NCI-H526 treated with DMSO at 0.1 percent for 48 hours (cell line): ENCODE measurements at regions not wholly inside any gene's neighbourhood (a gene's known extent, or its start where the extent isn't known, plus 50 kb on each side); places are given as distances from the start of the nearest gene placed in this dataset.

Experiments
- DNase-seq: peaks from one replicate; lab custom pipeline; 2025; lab: John Stamatoyannopoulos, UW

DNA sequence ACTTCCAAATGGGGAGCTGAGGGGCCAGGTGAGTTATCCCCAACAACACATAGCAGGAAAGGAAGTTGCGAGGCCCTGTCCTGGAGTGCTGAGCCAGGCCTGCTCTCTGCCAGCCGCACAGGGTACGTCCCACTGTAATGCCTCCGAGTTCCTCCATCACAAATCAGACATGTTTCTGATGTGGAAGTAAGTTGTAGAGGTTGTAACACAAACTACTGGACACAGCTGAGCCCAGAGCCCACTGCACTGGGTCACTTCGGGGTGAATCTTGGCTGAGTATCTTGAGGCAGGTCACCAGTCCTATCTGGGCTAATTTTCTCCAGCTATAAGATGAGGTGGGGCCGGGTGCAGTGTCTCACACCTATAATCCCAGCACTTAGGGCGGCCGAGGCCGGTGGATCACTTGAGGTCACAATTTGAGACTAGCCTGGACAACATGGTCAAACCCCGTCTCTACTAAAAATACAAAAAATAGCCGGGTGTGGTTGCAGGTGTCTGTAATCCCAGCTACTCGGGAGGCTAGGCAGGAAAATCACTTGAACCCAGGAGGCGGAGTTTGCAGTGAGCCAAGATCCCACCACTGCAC is 100.8 kb upstream of the CDH5 start:
- DNase-seq = no peak

DNA sequence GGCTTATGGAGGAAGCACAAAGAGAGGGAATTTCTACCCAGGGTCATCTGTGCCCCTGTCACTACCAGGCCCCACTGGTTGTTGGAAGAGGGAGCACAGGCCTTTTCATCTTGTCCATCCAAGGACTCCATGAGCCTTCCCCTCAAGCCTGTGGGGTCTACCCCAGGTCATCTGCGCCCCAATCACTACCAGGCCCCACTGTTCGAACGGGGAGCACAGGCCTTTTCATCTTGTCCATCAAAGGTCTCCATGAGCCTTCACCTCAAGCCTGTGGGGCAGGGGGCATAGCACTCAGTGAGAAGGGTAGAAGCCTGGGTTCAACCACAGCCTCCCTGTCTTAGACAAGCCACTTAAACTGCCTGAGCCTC is 101.5 kb upstream of the CDH5 start:
- DNase-seq = no peak

GRCh38 chr16:66264311-66265047 is 102.0 kb upstream of the CDH5 start:
- DNase-seq = no peak

- DNase-seq = no peak
Measured at GRCh38 chr16:66263973-66264310, 102.5 kb upstream of the CDH5 start.

DNA sequence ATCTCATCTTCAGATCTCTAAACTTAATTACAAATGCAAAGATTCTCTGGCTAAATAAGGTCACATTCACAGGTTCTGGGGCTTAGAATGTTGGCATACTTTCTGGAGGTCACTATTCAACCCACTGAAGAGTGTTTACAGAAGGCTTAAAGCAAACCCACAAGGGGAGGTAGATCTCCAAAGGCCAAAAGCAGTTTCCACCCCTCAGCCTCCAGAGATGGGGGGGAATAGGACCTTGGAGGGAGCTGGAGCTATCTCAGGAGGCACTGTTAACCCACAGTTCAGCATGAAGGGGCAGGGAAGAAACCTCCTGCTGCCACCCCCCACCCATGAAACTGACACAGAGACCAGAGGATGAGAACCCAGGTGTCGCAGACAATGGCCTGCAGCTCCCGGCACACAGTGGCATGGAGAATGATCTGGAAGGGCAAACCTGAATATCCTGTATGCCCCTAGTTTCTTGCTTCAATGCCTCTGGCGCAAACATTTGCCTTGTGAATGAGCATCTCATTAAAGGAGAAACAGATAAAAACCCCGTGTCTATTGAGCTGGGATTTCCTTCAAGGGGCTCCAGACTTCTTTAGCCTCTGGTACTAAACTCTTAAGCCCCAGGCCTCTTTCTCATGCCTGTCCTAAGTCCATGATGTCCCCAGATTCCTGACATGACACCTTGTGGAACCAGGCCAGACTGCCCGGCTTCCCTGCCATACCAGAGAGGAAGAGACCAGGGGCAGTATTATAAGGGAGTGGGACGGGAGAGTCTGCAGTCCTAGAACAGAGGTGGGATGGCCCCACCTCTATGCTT is 103.1 kb upstream of the CDH5 start:
- DNase-seq = no peak

GRCh38 chr16:66262253-66263167 is 104.0 kb upstream of the CDH5 start:
- no peak for DNase-seq

DNA sequence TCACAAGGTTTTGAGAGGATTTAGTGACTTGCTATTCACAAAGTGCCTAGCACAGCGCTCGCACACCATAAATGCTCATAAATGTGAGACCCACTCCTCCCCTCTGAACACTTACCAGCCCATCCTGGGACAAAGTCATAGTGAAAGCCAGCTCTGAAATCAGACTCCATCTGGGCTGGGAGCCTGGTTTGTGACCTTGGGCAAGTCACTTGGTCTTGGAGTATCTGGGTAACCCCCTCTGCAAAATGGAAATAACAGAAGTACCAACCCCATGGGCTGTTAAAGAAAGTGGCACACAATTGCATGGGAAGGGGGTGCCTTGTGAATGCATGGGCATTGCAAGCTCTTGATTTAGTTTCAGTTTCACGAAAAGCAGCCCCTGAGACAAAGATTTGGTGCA is 104.7 kb upstream of the CDH5 start:
- no peak for DNase-seq

- no peak for DNase-seq
Measured at GRCh38 chr16:66260522-66261254, 105.8 kb upstream of the CDH5 start.

DNA sequence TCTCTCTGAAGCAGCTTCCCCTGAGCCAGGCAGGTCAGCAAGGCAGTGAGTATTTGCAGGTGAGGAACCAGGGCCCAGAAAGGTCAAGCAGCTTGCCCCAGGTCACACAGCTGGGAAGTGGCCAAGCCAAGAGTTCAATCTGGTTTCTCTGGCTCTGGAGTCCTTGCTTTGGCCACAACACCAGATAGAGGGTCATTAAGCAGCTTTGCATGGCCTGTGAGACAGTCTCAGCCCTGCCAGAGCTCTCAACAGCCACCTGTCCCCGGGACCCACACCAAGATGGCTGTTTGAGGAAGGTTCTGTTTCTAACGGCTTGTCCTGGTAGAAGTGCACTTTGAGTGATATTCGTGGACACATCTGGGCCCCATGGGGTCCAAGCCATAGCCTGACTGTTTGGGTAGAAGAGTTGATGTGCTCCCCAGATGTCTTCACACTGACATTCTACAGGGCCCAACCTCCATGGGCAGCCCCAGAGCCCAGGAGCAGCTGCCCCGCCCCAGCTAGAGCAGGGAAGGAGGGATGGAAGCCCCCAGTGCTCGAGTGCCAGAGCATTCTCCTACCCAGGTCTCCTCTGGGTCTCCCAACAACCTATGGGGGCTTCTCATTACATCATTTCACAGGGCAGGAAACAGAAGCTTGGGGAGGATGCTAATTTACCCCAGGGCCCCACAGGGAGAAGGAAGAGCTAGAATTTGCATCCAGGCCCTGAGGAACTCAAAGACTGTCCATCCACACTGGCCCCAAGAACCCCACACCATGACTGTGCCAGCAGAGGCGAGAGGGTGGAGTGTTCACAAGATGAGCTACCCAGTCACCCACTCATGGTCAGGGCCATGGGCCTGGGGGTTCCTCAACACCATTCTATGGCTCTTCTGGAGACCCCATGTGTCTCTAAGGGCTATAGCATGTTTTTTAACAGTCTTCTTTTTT is 107.3 kb upstream of the CDH5 start:
- DNase-seq = no peak

DNA sequence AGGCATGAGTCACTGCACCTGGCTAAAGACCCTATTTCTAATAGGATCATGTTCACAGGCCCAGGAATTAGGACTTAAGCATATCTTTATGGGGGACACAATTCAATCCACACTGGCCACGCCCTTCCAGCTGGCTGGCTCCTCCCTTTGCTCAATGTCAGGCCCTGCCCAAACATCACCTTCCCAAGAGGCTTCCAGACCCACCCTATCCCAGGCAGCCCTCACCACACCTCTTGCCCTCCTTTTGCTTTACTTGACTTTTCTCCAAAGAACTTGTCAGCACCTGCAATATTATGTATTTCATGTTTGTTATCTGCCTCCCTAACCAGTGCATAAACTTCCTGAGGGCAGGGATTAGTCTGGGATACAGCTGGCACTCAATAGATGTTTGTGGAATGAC is 109.6 kb upstream of the CDH5 start:
- DNase-seq = no peak

DNA sequence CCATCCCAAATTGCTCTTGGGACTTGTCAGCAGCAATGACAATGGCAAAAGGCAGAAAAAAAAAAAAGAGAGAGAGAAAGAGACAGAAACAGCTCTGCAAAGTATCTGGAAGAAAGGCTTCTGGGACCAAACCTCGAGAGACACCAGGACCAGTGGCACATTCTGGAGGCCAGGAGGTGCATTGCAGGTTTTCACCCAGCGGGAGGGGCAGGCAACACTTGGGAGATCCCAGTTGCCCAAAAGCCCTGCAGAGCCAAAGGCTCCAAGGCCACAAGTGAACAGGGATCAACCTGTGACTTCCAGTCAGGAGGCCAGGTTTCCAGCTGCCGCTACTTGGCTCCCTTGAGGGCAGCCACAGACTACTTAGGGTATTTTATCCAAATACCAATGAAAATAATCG is 110.8 kb upstream of the CDH5 start:
- no peak for DNase-seq

GRCh38 chr16:66254751-66255150 is 111.7 kb upstream of the CDH5 start:
- no peak for DNase-seq

- DNase-seq = no peak
Measured at GRCh38 chr16:66254106-66254505, 112.4 kb upstream of the CDH5 start.

- DNase-seq = no peak
Measured at GRCh38 chr16:66251476-66252160, 114.9 kb upstream of the CDH5 start.

DNA sequence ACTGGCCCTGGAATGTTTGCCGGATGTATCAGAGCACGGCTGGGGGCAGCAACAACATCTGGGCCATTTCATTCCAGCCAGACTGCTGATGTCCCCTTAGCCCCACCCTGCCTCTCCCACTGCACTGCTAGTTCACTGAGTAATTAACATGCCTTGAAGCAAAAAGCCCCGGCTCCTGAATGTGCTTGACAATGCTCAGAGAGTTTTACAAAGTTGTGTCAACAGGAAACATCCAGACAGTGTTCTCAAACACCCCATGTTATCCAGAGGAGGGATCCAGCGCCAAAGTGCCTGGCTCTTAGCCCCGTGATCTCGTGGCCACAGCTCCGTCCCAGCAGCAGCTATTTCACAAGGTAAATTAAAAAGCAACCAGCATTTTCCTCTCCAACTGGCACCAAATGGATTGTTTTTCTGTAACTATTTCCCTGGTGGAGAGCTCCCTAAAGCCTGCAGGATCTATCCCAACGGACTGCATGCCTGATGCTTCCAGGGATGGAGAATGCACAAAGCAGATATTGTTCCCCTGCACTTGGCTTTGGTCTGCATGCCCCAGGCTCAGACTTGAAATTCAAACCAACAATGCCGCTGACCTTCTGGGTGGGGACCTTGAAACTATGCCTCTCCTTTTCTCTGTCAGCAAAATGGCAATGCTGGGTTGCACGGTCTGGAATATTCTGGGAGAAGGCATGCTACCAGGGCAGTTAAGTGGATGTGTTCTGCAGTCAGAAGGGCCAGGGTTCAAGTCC is 115.6 kb upstream of the CDH5 start:
- peak; percentile 8 for DNase-seq

DNA sequence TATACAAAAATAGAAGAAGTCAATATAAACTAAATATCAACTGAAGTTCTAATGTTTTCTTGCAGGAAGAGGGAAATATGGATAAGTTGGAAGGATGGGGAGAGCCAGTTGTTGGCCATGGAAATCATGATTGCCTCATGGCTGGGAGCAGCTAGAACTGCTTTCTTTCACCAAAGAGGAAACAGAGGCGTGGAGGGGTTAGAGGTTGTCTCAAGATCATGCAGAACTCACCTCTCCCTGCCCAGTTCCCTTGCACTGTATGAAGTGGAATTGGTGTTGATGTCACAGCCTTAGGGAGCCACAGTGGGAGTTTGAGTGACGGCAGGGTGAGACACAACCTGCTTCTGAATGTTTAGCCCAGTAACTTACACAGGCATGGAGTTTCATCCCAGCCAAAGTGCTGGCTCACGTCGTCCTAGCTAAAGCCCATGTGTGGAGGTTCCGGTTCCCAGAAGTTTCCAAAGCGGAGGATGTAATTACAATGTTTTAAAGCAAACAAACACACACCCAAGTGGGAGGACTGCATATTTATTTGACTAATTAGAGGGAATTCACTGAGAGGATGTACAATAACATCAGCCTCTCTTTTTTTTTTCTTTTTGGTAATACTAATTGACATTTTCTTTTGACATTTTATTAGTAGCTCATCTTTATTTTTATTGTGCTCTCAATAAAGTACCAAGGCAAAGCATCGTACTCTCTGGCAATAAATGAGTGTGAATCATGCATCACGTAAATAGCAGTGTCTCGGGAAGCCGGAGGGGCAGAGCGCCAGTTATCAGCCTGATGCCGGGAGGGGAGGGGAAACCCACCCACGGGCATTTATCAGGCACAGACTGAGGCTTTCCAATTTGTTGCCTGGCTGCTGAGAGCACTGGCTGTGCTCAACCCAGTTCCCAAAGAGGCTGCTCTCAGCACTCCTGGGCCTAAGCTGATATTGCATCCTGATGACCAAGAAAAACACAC is 118.7 kb upstream of the CDH5 start:
- no peak for DNase-seq

GRCh38 chr16:66245868-66246267 is 120.6 kb upstream of the CDH5 start:
- no peak for DNase-seq

- no peak for DNase-seq
Measured at GRCh38 chr16:66245072-66245471, 121.4 kb upstream of the CDH5 start.
